SK-N-SH (cell line): ENCODE measurements at regions not wholly inside any gene's neighbourhood (a gene's known extent, or its start where the extent isn't known, plus 50 kb on each side); places are given as distances from the start of the nearest gene placed in this dataset.

ENCODE experiments used
- CTCF ChIA-PET: fragments of 300-600, 350-600 bp; formaldehyde crosslinking; extraction: SDS; loops from one replicate; lab custom pipeline; 2021; lab: Yijun Ruan, JAX
- POLR2A ChIA-PET: fragments of 350-600 bp; sonication (Branson Sonifier 250); formaldehyde crosslinking; extraction: SDS; loops from one replicate; lab custom pipeline; 2020; ENCODE audit warnings: antibody characterized with exemption, inconsistent platforms; lab: Yijun Ruan, JAX
- DNase-seq: peaks from one replicate; pipeline ENCODE4 v3.0.0; 2012
- H2AFZ ChIP-seq: fragments of 200-600 bp; sonication (generic); 2 replicates; pipeline ENCODE4 v1.8.1; 2016; ENCODE audit warnings: antibody characterized with exemption, mild to moderate bottlenecking, low read depth
- H3F3A ChIP-seq: fragments of 200-600 bp; sonication (generic); replicated peaks from 2 replicates; pipeline ENCODE3; 2016; ENCODE audit warnings: antibody characterized with exemption, mild to moderate bottlenecking; ENCODE audit not compliant: insufficient read depth
- H3K27ac ChIP-seq, 2 experiments: fragments of 200-500 bp in 1 of 2; fragments of 200-600 bp in 1 of 2; sonication (Bioruptor generic) in 1 of 2; sonication (generic), shearing (Covaris generic) in 1 of 2; 2 replicates each; pipeline versions ENCODE4 v1.5.1 to v1.6.1; 2014 to 2016; ENCODE audit warnings: low read depth in 2 of 2, inconsistent platforms in 1 of 2, low read length in 1 of 2, mild to moderate bottlenecking in 1 of 2, mixed read lengths in 1 of 2
- H3K27me3 ChIP-seq: fragments of 200-600 bp; sonication (generic), shearing (Covaris generic); 2 replicates; pipeline ENCODE4 v1.6.1; 2016; ENCODE audit warnings: mixed run types; ENCODE audit not compliant: insufficient read depth
- H3K36me3 ChIP-seq, 2 experiments: fragments of 200-500 bp in 1 of 2; fragments of 200-600 bp in 1 of 2; sonication (Bioruptor generic) in 1 of 2; sonication (generic) in 1 of 2; replicated peaks in 1 of 2; 2 replicates each; pipeline versions ENCODE3 to v1.5.1; 2014 to 2016; ENCODE audit warnings: low read length in 1 of 2, mild to moderate bottlenecking in 1 of 2; ENCODE audit not compliant: insufficient read depth in 2 of 2, control insufficient read depth in 1 of 2
- H3K4me1 ChIP-seq, 2 experiments: fragments of 200-500 bp in 1 of 2; fragments of 200-600 bp in 1 of 2; sonication (Bioruptor generic) in 1 of 2; sonication (generic), shearing (Covaris generic) in 1 of 2; 2 replicates each; pipeline versions ENCODE4 v1.5.1 to v1.6.1; 2014 to 2016; ENCODE audit warnings: low read depth in 1 of 2, low read length in 1 of 2, mixed run types in 1 of 2; ENCODE audit not compliant: insufficient read depth in 2 of 2, control insufficient read depth in 1 of 2
- H3K4me2 ChIP-seq: fragments of 200-600 bp; sonication (generic), shearing (Covaris generic); 2 replicates; pipeline ENCODE4 v1.6.1; 2017; ENCODE audit warnings: mixed run types
- H3K4me3 ChIP-seq, 2 experiments: fragments of 200-500 bp in 1 of 2; fragments of 200-600 bp in 1 of 2; sonication (Bioruptor generic) in 1 of 2; sonication (generic), shearing (Covaris generic) in 1 of 2; 2 replicates each; pipeline versions ENCODE4 v1.5.1 to v1.8.1; 2014 to 2016; ENCODE audit warnings: low read depth in 2 of 2, inconsistent platforms in 1 of 2, low read length in 1 of 2, mild to moderate bottlenecking in 1 of 2, mixed read lengths in 1 of 2, moderate library complexity in 1 of 2
- H3K79me2 ChIP-seq: fragments of 200-600 bp; sonication (generic); 2 replicates; pipeline ENCODE4 v1.8.1; 2017; ENCODE audit warnings: mild to moderate bottlenecking; ENCODE audit not compliant: insufficient read depth
- H3K9ac ChIP-seq: fragments of 200-600 bp; sonication (generic); 2 replicates; pipeline ENCODE4 v1.6.1; 2017; ENCODE audit warnings: mixed run types
- H3K9me2 ChIP-seq: fragments of 200-600 bp; sonication (generic); 2 replicates; pipeline ENCODE4 v1.6.1; 2017; ENCODE audit warnings: mixed run types
- H3K9me3 ChIP-seq: fragments of 200-600 bp; sonication (generic); 2 replicates; pipeline ENCODE4 v1.6.1; 2017; ENCODE audit warnings: mixed run types, mild to moderate bottlenecking, moderate library complexity
- H4K20me1 ChIP-seq: fragments of 200-600 bp; sonication (generic); 2 replicates; pipeline ENCODE4 v1.6.1; 2017; ENCODE audit warnings: mild to moderate bottlenecking, mixed run types; ENCODE audit not compliant: insufficient read depth
- FOXM1 ChIP-seq: IDR thresholded peaks from 2 replicates; pipeline ENCODE4 v1.4.0; 2012; ENCODE audit warnings: low read depth, mild to moderate bottlenecking
- GABPA ChIP-seq: IDR thresholded peaks from 2 replicates; pipeline ENCODE4 v1.4.0; 2012; ENCODE audit warnings: low read depth, mild to moderate bottlenecking
- GATA2 ChIP-seq: sonication (generic); formaldehyde crosslinking; IDR thresholded peaks from 2 replicates; pipeline ENCODE4 v1.5.0; 2020; ENCODE audit warnings: mild to moderate bottlenecking, missing genetic modification reagents
- JUND ChIP-seq: IDR thresholded peaks from 2 replicates; pipeline ENCODE4 v1.4.0; 2012
- MEF2A ChIP-seq: IDR thresholded peaks from 2 replicates; pipeline ENCODE4 v1.4.0; 2012; ENCODE audit warnings: low read depth, borderline replicate concordance
- POLR2AphosphoS5 ChIP-seq: IDR thresholded peaks from 2 replicates; pipeline ENCODE4 v1.6.1; 2012; ENCODE audit warnings: low read depth, low read length
- RAD21 ChIP-seq: IDR thresholded peaks from 2 replicates; pipeline ENCODE4 v1.6.1; 2012; ENCODE audit warnings: mild to moderate bottlenecking, low read length
- RCOR1 ChIP-seq: fragments of 150-350 bp; IDR thresholded peaks from 2 replicates; pipeline ENCODE4 v1.6.1; 2017; ENCODE audit warnings: antibody characterized with exemption, low read length
- RXRA ChIP-seq: IDR thresholded peaks from 2 replicates; pipeline ENCODE4 v1.4.0; 2012; ENCODE audit warnings: low read depth, mild to moderate bottlenecking, borderline replicate concordance
- SMC3 ChIP-seq: IDR thresholded peaks from 2 replicates; pipeline ENCODE4 v1.6.1; 2012; ENCODE audit warnings: low read depth, low read length, improper control_type of control experiment
- TAF1 ChIP-seq: IDR thresholded peaks from 2 replicates; pipeline ENCODE4 v1.6.1; 2012; ENCODE audit warnings: low read depth, mild to moderate bottlenecking, low read length, moderate library complexity, borderline replicate concordance
- TCF12 ChIP-seq: IDR thresholded peaks from 2 replicates; pipeline ENCODE4 v1.4.0; 2012
- TEAD4 ChIP-seq: IDR thresholded peaks from 2 replicates; pipeline ENCODE4 v1.4.0; 2012; ENCODE audit warnings: mild to moderate bottlenecking, borderline replicate concordance; ENCODE audit not compliant: insufficient read depth
- YY1 ChIP-seq: IDR thresholded peaks from 2 replicates; pipeline ENCODE4 v1.4.0; 2012; ENCODE audit warnings: low read depth, mild to moderate bottlenecking
- WGBS: methylation state at CpG from one replicate; pipeline ENCODE4 v1.1.6; 2017; ENCODE audit warnings: low lambda C conversion rate; 5-methylcytosine and 5-hydroxymethylcytosine counted together
- TF ChIP-seq, protein P1 (sequence below): fragments of 150-350 bp; IDR thresholded peaks from 2 replicates; pipeline ENCODE4 v1.6.1; 2017; ENCODE audit warnings: antibody characterized with exemption, low read length, low read depth, borderline replicate concordance
- TF ChIP-seq, protein P2 (sequence below): fragments of 200-600 bp; sonication (generic); IDR thresholded peaks from 2 replicates; pipeline ENCODE4 v1.6.1; 2017; ENCODE audit warnings: antibody characterized with exemption, mild to moderate bottlenecking, moderate library complexity

DNA sequence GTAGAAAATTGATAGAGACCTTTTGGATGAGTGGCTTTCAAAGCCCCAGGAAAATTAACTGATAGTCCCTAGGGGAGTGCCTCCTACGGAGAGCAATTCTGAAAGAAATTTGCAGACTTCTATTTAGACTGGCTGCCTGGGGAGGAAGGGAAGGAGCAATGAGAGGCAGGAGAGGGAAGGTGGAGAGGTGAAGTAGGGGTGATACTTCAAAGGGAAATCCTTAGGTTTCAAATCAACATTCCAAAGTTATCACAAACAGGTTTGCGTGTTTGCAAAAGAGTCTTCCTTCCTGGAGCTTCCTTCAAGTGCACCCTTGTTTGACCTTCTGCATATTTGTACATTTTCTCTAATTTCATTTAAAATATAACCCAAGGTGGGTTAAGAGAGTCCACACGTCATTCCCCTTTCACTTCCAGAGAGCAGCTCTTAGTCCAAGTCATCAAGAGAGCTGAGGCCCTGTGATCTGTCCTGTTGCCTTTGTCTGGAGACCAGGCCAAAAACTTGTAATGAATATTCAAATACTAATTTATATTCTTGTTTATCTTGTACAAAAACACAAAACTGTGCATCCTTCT is 157.8 kb downstream of the CLCN4 start:
- TF ChIP-seq, protein P1, sequence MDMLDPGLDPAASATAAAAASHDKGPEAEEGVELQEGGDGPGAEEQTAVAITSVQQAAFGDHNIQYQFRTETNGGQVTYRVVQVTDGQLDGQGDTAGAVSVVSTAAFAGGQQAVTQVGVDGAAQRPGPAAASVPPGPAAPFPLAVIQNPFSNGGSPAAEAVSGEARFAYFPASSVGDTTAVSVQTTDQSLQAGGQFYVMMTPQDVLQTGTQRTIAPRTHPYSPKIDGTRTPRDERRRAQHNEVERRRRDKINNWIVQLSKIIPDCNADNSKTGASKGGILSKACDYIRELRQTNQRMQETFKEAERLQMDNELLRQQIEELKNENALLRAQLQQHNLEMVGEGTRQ = no peak
- TF ChIP-seq RXRA = no peak
- no peak for TF ChIP-seq MEF2A
- no peak for TF ChIP-seq JUND
- POLR2A ChIA-PET = no interaction called here
- H3K4me3 ChIP-seq = no peak overlapping the region
- no peak overlapping the region for H3K9ac ChIP-seq
- no peak for DNase-seq
- H3K4me2 ChIP-seq = no peak overlapping the region
- no peaks in the 10 kb centered on the region for H3K27me3 ChIP-seq
- H4K20me1 ChIP-seq = no peaks in the 10 kb centered on the region
- no peaks in the 10 kb centered on the region for H3K36me3 ChIP-seq
- no peak overlapping the region for H2AFZ ChIP-seq
- no peaks in the 10 kb centered on the region for H3K4me1 ChIP-seq
- no peaks in the 10 kb centered on the region for H3F3A ChIP-seq
- no peaks in the 10 kb centered on the region for H3K9me2 ChIP-seq
- H3K27ac ChIP-seq = no peak overlapping the region
- no peaks in the 10 kb centered on the region for H3K9me3 ChIP-seq
- 27% methylated on average over 3 of the region's 3 CpGs for WGBS
- CTCF ChIA-PET = no interaction called here
- H3K79me2 ChIP-seq = no peaks in the 10 kb centered on the region

DNA sequence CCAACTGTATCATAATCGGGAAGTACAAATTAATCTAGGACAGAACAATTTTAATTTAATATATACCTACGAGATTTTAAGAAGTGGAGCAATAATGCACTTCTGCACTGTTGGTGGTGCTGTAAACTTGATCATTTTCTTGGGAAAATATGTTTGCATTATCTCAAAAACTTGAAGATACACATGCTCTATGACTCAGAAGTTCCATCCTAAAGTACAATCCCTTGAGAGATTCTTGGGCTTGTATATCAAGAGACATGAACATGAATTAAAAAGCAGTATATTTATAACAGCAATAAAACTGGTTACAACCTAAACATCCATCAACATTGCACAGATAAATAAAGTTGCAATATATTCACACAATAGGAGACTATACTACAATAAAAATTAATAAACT is 168.8 kb downstream of the CLCN4 start:
- no peak overlapping the region for H3K27ac ChIP-seq
- H3K79me2 ChIP-seq = no peaks in the 10 kb centered on the region
- no peak overlapping the region for H3K9ac ChIP-seq
- no peaks in the 10 kb centered on the region for H3K9me3 ChIP-seq
- H4K20me1 ChIP-seq = no peaks in the 10 kb centered on the region
- ChIA-PET POLR2A (no interaction called here), CTCF (no interaction called here)
- no peak overlapping the region for H3K4me2 ChIP-seq
- no peaks in the 10 kb centered on the region for H3F3A ChIP-seq
- no peak for TF ChIP-seq FOXM1
- TF ChIP-seq TEAD4 = no peak
- no peak for TF ChIP-seq TAF1
- no peak for TF ChIP-seq GABPA
- TF ChIP-seq MEF2A = no peak
- no peak for TF ChIP-seq RCOR1
- no peak for TF ChIP-seq POLR2AphosphoS5
- no peak for TF ChIP-seq GATA2 (CRISPR knock-in tag)
- no peak for TF ChIP-seq YY1
- no peak for TF ChIP-seq RAD21
- H3K9me2 ChIP-seq = no peaks in the 10 kb centered on the region
- H3K4me3 ChIP-seq = no peak overlapping the region
- no peak overlapping the region for H2AFZ ChIP-seq
- DNase-seq = no peak
- H3K4me1 ChIP-seq = no peaks in the 10 kb centered on the region; a peak in 1 of 4 replicates
- H3K27me3 ChIP-seq = no peaks in the 10 kb centered on the region; the same call in 1 of the 2 replicates
- no peaks in the 10 kb centered on the region for H3K36me3 ChIP-seq
- WGBS = 44% methylated on average over 2 of the region's 2 CpGs

DNA sequence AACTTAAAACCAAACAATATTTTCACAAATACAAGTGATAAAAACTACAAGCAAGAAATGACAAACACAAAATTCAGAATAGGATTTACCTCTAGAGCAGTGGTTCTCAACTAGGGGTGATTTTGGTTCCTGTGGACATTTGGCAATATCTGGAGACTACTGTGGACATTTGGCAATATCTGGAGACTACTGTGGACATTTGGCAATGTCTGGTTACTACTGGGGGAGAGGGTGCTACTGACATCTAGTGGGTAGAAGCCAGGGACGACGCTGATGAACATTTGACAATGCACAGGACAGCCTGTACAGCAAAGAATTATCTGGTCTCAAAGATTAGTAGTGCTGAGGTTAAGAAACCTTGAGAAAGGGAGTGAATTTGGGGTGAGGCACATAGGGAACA is 169.8 kb downstream of the CLCN4 start:
- no peaks in the 10 kb centered on the region for H3K9me3 ChIP-seq
- H2AFZ ChIP-seq = no peak overlapping the region; the same call in 1 of the 2 replicates
- no peak overlapping the region for H3K4me3 ChIP-seq
- no peaks in the 10 kb centered on the region for H3F3A ChIP-seq
- TF ChIP-seq MEF2A (no peak), RAD21 (peak; percentile 68), SMC3 (peak; percentile 55), TCF12 (no peak)
- TF ChIP-seq, protein P2, sequence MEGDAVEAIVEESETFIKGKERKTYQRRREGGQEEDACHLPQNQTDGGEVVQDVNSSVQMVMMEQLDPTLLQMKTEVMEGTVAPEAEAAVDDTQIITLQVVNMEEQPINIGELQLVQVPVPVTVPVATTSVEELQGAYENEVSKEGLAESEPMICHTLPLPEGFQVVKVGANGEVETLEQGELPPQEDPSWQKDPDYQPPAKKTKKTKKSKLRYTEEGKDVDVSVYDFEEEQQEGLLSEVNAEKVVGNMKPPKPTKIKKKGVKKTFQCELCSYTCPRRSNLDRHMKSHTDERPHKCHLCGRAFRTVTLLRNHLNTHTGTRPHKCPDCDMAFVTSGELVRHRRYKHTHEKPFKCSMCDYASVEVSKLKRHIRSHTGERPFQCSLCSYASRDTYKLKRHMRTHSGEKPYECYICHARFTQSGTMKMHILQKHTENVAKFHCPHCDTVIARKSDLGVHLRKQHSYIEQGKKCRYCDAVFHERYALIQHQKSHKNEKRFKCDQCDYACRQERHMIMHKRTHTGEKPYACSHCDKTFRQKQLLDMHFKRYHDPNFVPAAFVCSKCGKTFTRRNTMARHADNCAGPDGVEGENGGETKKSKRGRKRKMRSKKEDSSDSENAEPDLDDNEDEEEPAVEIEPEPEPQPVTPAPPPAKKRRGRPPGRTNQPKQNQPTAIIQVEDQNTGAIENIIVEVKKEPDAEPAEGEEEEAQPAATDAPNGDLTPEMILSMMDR = peak; percentile 48
- no peak overlapping the region for H3K9ac ChIP-seq
- WGBS = 15% methylated on average over 2 of the region's 2 CpGs
- peak; percentile 30 for DNase-seq
- H3K79me2 ChIP-seq = no peaks in the 10 kb centered on the region
- no peaks in the 10 kb centered on the region for H4K20me1 ChIP-seq
- H3K36me3 ChIP-seq = no peaks in the 10 kb centered on the region
- ChIA-PET POLR2A (no interaction called here), CTCF (no interaction called here)
- H3K9me2 ChIP-seq = no peaks in the 10 kb centered on the region
- H3K27ac ChIP-seq = no peak overlapping the region
- H3K27me3 ChIP-seq = no peaks in the 10 kb centered on the region; the same call in 1 of the 2 replicates
- no peak overlapping the region for H3K4me2 ChIP-seq
- H3K4me1 ChIP-seq = no peaks in the 10 kb centered on the region; a peak in 1 of 4 replicates
